H1 (cell line): ENCODE measurements at regions not wholly inside any gene's neighbourhood (a gene's known extent, or its start where the extent isn't known, plus 50 kb on each side); places are given as distances from the start of the nearest gene placed in this dataset.

ENCODE experiments used
- CTCF ChIA-PET: fragments of 300-600 bp; sonication (Branson Sonifier 250); formaldehyde crosslinking; loops from one replicate; lab custom pipeline; 2021; ENCODE audit not compliant: partially characterized antibody; lab: Charles Lee
- POLR2A ChIA-PET: fragments of 300-600 bp; sonication (Branson Sonifier 250); formaldehyde crosslinking; loops from one replicate; lab custom pipeline; 2021; ENCODE audit warnings: inconsistent platforms; ENCODE audit not compliant: partially characterized antibody; lab: Charles Lee
- DNase-seq, 2 experiments: peaks; one replicate each; pipeline versions ENCODE4 v3.0.0 to v3.0.0-alpha.2; 2010 to 2022; ENCODE audit warnings: low spot score in 2 of 2, low read depth in 1 of 2, mixed read lengths in 1 of 2
- FAIRE-seq: peaks from 2 replicates; lab custom pipeline; 2011; peaks lifted over from hg19 to GRCh38; lab: Jason Lieb, UNC
- H2AFZ ChIP-seq: 2 replicates; pipeline ENCODE4 v1.8.1; 2012; ENCODE audit warnings: low read length, inconsistent platforms
- H2AK5ac ChIP-seq: 2 replicates; pipeline ENCODE4 v1.6.1; 2013; ENCODE audit warnings: low read depth, low read length
- H2BK120ac ChIP-seq: replicated peaks from 2 replicates; pipeline ENCODE3; 2013; ENCODE audit warnings: low read depth, low read length, inconsistent platforms
- H2BK12ac ChIP-seq: 2 replicates; pipeline ENCODE4 v1.6.1; 2013; ENCODE audit warnings: low read depth, low read length
- H2BK15ac ChIP-seq: 2 replicates; pipeline ENCODE4 v1.6.1; 2013; ENCODE audit warnings: low read length
- H2BK20ac ChIP-seq: 2 replicates; pipeline ENCODE4 v1.6.1; 2013; ENCODE audit warnings: low read length
- H2BK5ac ChIP-seq: 2 replicates; pipeline ENCODE4 v1.6.1; 2013; ENCODE audit warnings: low read depth, low read length
- H3K14ac ChIP-seq: 2 replicates; pipeline ENCODE4 v1.6.1; 2013; ENCODE audit warnings: inconsistent platforms; ENCODE audit not compliant: insufficient read length
- H3K18ac ChIP-seq: 2 replicates; pipeline ENCODE4 v1.6.1; 2013; ENCODE audit warnings: low read length; ENCODE audit errors: extremely low read depth
- H3K23ac ChIP-seq: 2 replicates; pipeline ENCODE4 v1.6.1; 2013; ENCODE audit warnings: inconsistent platforms; ENCODE audit not compliant: insufficient read length
- H3K23me2 ChIP-seq: 2 replicates; pipeline ENCODE4 v1.6.1; 2013; ENCODE audit warnings: low read depth, low read length
- H3K27ac ChIP-seq: 2 replicates; pipeline ENCODE4 v1.6.1; 2011; ENCODE audit warnings: low read depth, low read length, inconsistent platforms
- H3K27me3 ChIP-seq, 4 experiments: replicated peaks in 1 of 4; 1 replicate in 1 of 4; 2 replicates in 3 of 4; pipeline versions ENCODE4 v1.6.1 to v1.8.1; 2011 to 2013; ENCODE audit warnings: low read length in 3 of 4, mild to moderate bottlenecking in 3 of 4, inconsistent platforms in 2 of 4, mixed read lengths in 2 of 4, moderate library complexity in 1 of 4; ENCODE audit not compliant: control insufficient read depth in 3 of 4, insufficient read depth in 3 of 4; ENCODE audit errors: extremely low read depth in 1 of 4
- H3K36me3 ChIP-seq, 4 experiments: 2 replicates each; pipeline versions ENCODE4 v1.6.1 to v1.8.1; 2011 to 2013; ENCODE audit warnings: mild to moderate bottlenecking in 4 of 4, low read length in 3 of 4, moderate library complexity in 2 of 4, control low read depth in 1 of 4, inconsistent platforms in 1 of 4; ENCODE audit not compliant: insufficient read depth in 4 of 4, control insufficient read depth in 2 of 4
- H3K4ac ChIP-seq: replicated peaks from 2 replicates; pipeline ENCODE3; 2013; ENCODE audit warnings: low read length, low read depth, mixed read lengths, inconsistent platforms; ENCODE audit not compliant: insufficient read length
- H3K4me1 ChIP-seq, 4 experiments: replicated peaks in 1 of 4; 1 replicate in 1 of 4; 2 replicates in 3 of 4; pipeline versions ENCODE4 v1.6.1 to v1.8.1; 2011 to 2013; ENCODE audit warnings: low read length in 3 of 4, inconsistent platforms in 2 of 4, mixed read lengths in 1 of 4; ENCODE audit not compliant: insufficient read depth in 4 of 4, control insufficient read depth in 3 of 4
- H3K4me2 ChIP-seq, 2 experiments: 2 replicates each; pipeline versions ENCODE4 v1.6.1 to v1.8.1; 2011 to 2013; ENCODE audit warnings: low read depth in 2 of 2, low read length in 2 of 2, control low read depth in 1 of 2, inconsistent platforms in 1 of 2, mild to moderate bottlenecking in 1 of 2; ENCODE audit not compliant: insufficient read depth in 1 of 2
- H3K4me3 ChIP-seq, 4 experiments: fragments of 200-600, 300-600 bp in 1 of 4; sonication (generic), shearing (Covaris generic), sonication (Bioruptor Twin) in 1 of 4; 2 replicates each; pipeline versions ENCODE4 v1.5.1 to v1.8.1; 2011 to 2016; ENCODE audit warnings: low read length in 4 of 4, low read depth in 3 of 4, control low read depth in 2 of 4, inconsistent platforms in 2 of 4, mild to moderate bottlenecking in 2 of 4, mixed read lengths in 1 of 4, moderate library complexity in 1 of 4; ENCODE audit not compliant: insufficient read depth in 2 of 4; ENCODE audit errors: extremely low read depth in 1 of 4
- H3K56ac ChIP-seq: replicated peaks from 2 replicates; pipeline ENCODE3; 2013; ENCODE audit warnings: low read depth, mild to moderate bottlenecking, mixed read lengths, low read length, inconsistent platforms; ENCODE audit not compliant: insufficient read length
- H3K79me1 ChIP-seq: 2 replicates; pipeline ENCODE4 v1.6.1; 2013; ENCODE audit warnings: low read depth, low read length, control low read depth
- H3K79me2 ChIP-seq, 2 experiments: 2 replicates each; pipeline versions ENCODE4 v1.6.1 to v1.8.1; 2012 to 2013; ENCODE audit warnings: low read length in 2 of 2, mild to moderate bottlenecking in 2 of 2, inconsistent platforms in 1 of 2; ENCODE audit not compliant: insufficient read depth in 2 of 2, control insufficient read depth in 1 of 2
- H3K9ac ChIP-seq, 4 experiments: replicated peaks in 1 of 4; 1 replicate in 1 of 4; 2 replicates in 3 of 4; pipeline versions ENCODE4 v1.6.1 to v1.8.1; 2011 to 2013; ENCODE audit warnings: low read depth in 3 of 4, low read length in 3 of 4, control low read depth in 2 of 4, mild to moderate bottlenecking in 2 of 4, moderate library complexity in 2 of 4, inconsistent platforms in 1 of 4; ENCODE audit errors: extremely low read depth in 1 of 4
- H3K9me3 ChIP-seq, 2 experiments: 2 replicates each; pipeline versions ENCODE4 v1.6.1 to v1.8.1; 2012 to 2013; ENCODE audit warnings: mild to moderate bottlenecking in 2 of 2, moderate library complexity in 2 of 2, control low read depth in 1 of 2, inconsistent platforms in 1 of 2, low read depth in 1 of 2, low read length in 1 of 2, mixed read lengths in 1 of 2; ENCODE audit not compliant: insufficient read depth in 2 of 2
- H4K20me1 ChIP-seq, 2 experiments: replicated peaks in 1 of 2; 2 replicates each; pipeline versions ENCODE3 to v1.8.1; 2011 to 2013; ENCODE audit warnings: inconsistent platforms in 2 of 2, low read length in 2 of 2, mild to moderate bottlenecking in 1 of 2; ENCODE audit not compliant: insufficient read depth in 2 of 2, control insufficient read depth in 1 of 2
- H4K5ac ChIP-seq: 2 replicates; pipeline ENCODE4 v1.6.1; 2013; ENCODE audit warnings: low read length, low read depth, mixed read lengths, inconsistent platforms; ENCODE audit not compliant: insufficient read length
- H4K8ac ChIP-seq: 2 replicates; pipeline ENCODE4 v1.8.0; 2013; ENCODE audit warnings: mild to moderate bottlenecking, moderate library complexity, low read length, inconsistent platforms; ENCODE audit not compliant: insufficient read depth; ENCODE audit errors: extremely low read depth
- H4K91ac ChIP-seq: replicated peaks from 2 replicates; pipeline ENCODE3; 2013; ENCODE audit warnings: low read length, mixed read lengths, inconsistent platforms; ENCODE audit not compliant: insufficient read length
- ASH2L ChIP-seq: fragments of 200-600, 300-600 bp; sonication (generic); IDR thresholded peaks from one replicate; pipeline ENCODE4 v1.7.1; 2017; ENCODE audit warnings: low read length
- BACH1 ChIP-seq: IDR thresholded peaks from 2 replicates; pipeline ENCODE4 v1.6.1; 2012; ENCODE audit warnings: low read length, improper control_type of control experiment
- FOSL1 ChIP-seq: IDR thresholded peaks from 2 replicates; pipeline ENCODE4 v1.6.1; 2011; ENCODE audit warnings: mild to moderate bottlenecking, low read depth, low read length, moderate library complexity; ENCODE audit not compliant: insufficient read depth
- GABPA ChIP-seq: IDR thresholded peaks from 2 replicates; pipeline ENCODE4 v1.6.1; 2011; ENCODE audit warnings: mild to moderate bottlenecking, low read length, moderate library complexity, borderline replicate concordance; ENCODE audit not compliant: insufficient read depth
- KDM4A ChIP-seq: IDR thresholded peaks from one replicate; pipeline ENCODE4 v1.7.1; 2012; ENCODE audit warnings: low read depth, mild to moderate bottlenecking, moderate library complexity, low read length, inconsistent platforms; ENCODE audit not compliant: severe bottlenecking
- NANOG ChIP-seq: IDR thresholded peaks from 2 replicates; pipeline ENCODE4 v1.6.1; 2011; ENCODE audit warnings: low read length, low read depth, mild to moderate bottlenecking, inconsistent platforms; ENCODE audit not compliant: insufficient read depth, poor library complexity, severe bottlenecking
- SP1 ChIP-seq: IDR thresholded peaks from 2 replicates; pipeline ENCODE4 v1.6.1; 2011; ENCODE audit warnings: low read depth, low read length
- TBP ChIP-seq: IDR thresholded peaks from 2 replicates; pipeline ENCODE4 v1.6.1; 2011; ENCODE audit warnings: low read depth, low read length, improper control_type of control experiment
- TCF12 ChIP-seq: IDR thresholded peaks from 2 replicates; pipeline ENCODE4 v1.6.1; 2011; ENCODE audit warnings: low read depth, mild to moderate bottlenecking, low read length
- WGBS, 2 experiments: shearing (Covaris generic) in 1 of 2; methylation state at CpG; one replicate each; pipeline versions ENCODE4 v1.1.6 to v1.1.7; 2013 to 2015; ENCODE audit warnings: low lambda C conversion rate in 2 of 2, mixed read lengths in 2 of 2, inconsistent platforms in 1 of 2, low coverage in 1 of 2, missing lambda C conversion rate in 1 of 2; ENCODE audit not compliant: insufficient replicate concordance in 2 of 2, insufficient coverage in 1 of 2, insufficient read length in 1 of 2; ENCODE audit errors: extremely low coverage in 1 of 2, missing lambda C conversion rate in 1 of 2; 5-methylcytosine and 5-hydroxymethylcytosine counted together
- TF ChIP-seq, protein P1 (sequence below): IDR thresholded peaks from 2 replicates; pipeline ENCODE4 v1.6.1; 2012; ENCODE audit warnings: low read length, inconsistent platforms

DNA sequence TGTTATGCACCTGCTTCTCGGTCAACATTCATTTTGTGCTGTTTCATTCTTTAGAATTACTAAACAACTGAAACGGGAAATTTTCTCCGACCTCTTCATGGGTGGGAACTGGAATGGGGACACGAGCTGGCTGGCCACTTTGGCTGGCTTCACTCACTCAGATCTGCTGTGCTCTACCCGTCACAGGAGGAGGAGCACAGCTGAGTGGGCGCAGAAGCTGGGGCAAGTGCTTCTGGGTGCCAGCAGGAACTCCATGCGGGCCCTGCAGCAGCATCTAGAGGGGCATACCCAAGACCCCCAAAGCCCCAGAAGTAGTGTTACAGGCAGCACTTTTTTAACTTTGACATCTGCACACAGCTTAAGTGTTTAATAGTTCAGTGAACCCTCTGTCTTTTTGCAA lies 109.6 kb downstream of the TMEM144 start:
- H4K8ac ChIP-seq: no peak overlapping the region
- no peak overlapping the region for H2BK5ac ChIP-seq
- H3K18ac ChIP-seq: no peak overlapping the region
- H2BK20ac ChIP-seq: no peak overlapping the region
- no peak overlapping the region for H2AFZ ChIP-seq
- no peak overlapping the region for H4K91ac ChIP-seq
- 87% methylated on average over 7 of the region's 7 CpGs; no CpG with 5 or more reads in 1 of the 2 experiments for WGBS, 2 experiments
- H3K4ac ChIP-seq: no peak overlapping the region
- POLR2A ChIA-PET: no interaction called here
- TF ChIP-seq ASH2L (no peak), KDM4A (no peak), FOSL1 (no peak), NANOG (no peak), TCF12 (no peak), SP1 (no peak), GABPA (no peak), BACH1 (no peak), TBP (no peak)
- TF ChIP-seq, protein P1, sequence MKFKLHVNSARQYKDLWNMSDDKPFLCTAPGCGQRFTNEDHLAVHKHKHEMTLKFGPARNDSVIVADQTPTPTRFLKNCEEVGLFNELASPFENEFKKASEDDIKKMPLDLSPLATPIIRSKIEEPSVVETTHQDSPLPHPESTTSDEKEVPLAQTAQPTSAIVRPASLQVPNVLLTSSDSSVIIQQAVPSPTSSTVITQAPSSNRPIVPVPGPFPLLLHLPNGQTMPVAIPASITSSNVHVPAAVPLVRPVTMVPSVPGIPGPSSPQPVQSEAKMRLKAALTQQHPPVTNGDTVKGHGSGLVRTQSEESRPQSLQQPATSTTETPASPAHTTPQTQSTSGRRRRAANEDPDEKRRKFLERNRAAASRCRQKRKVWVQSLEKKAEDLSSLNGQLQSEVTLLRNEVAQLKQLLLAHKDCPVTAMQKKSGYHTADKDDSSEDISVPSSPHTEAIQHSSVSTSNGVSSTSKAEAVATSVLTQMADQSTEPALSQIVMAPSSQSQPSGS: no peak
- FAIRE-seq (no peak), DNase-seq (no peak)
- H3K56ac ChIP-seq: no peak overlapping the region
- H3K36me3 ChIP-seq: no peaks in the 10 kb centered on the region
- no peak overlapping the region for H3K14ac ChIP-seq
- H4K5ac ChIP-seq: no peak overlapping the region
- H3K27ac ChIP-seq: no peak overlapping the region
- no peaks in the 10 kb centered on the region for H3K27me3 ChIP-seq
- H3K79me1 ChIP-seq: no peaks in the 10 kb centered on the region
- H3K4me3 ChIP-seq: no peak overlapping the region
- H3K4me1 ChIP-seq: no peaks in the 10 kb centered on the region
- no peak overlapping the region for H2BK15ac ChIP-seq
- H3K9ac ChIP-seq: no peak overlapping the region
- H2BK120ac ChIP-seq: no peak overlapping the region
- H3K23ac ChIP-seq: no peak overlapping the region
- H3K9me3 ChIP-seq: 0 out of 4 replicates have a peak, but pooled peaks cover 0 to 3% of the 10 kb centered on the region in 2 experiments
- CTCF ChIA-PET: interaction anchor here (0.9 to 1.8 kb wide), 4 partner anchors 51 to 176 kb away, joined by 3 to 5 read pairs (median 4); no protein-coding TSS in a partner anchor
- no peak overlapping the region for H2BK12ac ChIP-seq
- H4K20me1 ChIP-seq: no peaks in the 10 kb centered on the region
- H2AK5ac ChIP-seq: no peak overlapping the region
- no peaks in the 10 kb centered on the region for H3K23me2 ChIP-seq
- H3K4me2 ChIP-seq: no peak overlapping the region
- no peaks in the 10 kb centered on the region for H3K79me2 ChIP-seq
